Activated CD8-positive, alpha-beta memory T cell treated with anti-CD3 and anti-CD28 coated beads for 36 hours (primary cell): ENCODE measurements at regions not wholly inside any gene's neighbourhood (a gene's known extent, or its start where the extent isn't known, plus 50 kb on each side); places are given as distances from the start of the nearest gene placed in this dataset.
"Not testable (repeated sequence)": the region's sequence is repeated elsewhere in the genome, so short reads cannot be mapped to it uniquely, and the experiment has no call there.

Experiments used
- CTCF ChIA-PET: fragments of 350-600 bp; sonication (Branson Sonifier 250); formaldehyde crosslinking; loops from one replicate; lab custom pipeline; 2021; ENCODE audit warnings: antibody characterized with exemption; lab: Charles Lee
- POLR2A ChIA-PET: fragments of 350-600 bp; sonication (Branson Sonifier 250); formaldehyde crosslinking; loops from one replicate; lab custom pipeline; 2021; ENCODE audit warnings: antibody characterized with exemption; lab: Charles Lee

GRCh38 chrX:65838674-65839073 lies 171.2 kb downstream of the MSN start:
- CTCF ChIA-PET: no interaction called here
- POLR2A ChIA-PET: no interaction called here

- ChIA-PET CTCF (interaction anchor here (0.6 kb wide), 1 partner anchor 84 kb away, joined by 3 read pairs; no protein-coding TSS in a partner anchor), POLR2A (no interaction called here)
Observed at GRCh38 chrX:65837875-65838549, 170.6 kb downstream of the MSN start.

GRCh38 chrX:65831268-65831667 lies 163.8 kb downstream of the MSN start:
- ChIA-PET CTCF (no interaction called here), POLR2A (no interaction called here)

- CTCF ChIA-PET: interaction anchor here (0.6 kb wide), 1 partner anchor 104 kb away, joined by 3 read pairs; no protein-coding TSS in a partner anchor
- POLR2A ChIA-PET: no interaction called here
Observed at GRCh38 chrX:65828599-65828998, 161.1 kb downstream of the MSN start.

- POLR2A ChIA-PET, CTCF ChIA-PET: not testable (repeated sequence)
Observed at GRCh38 chrX:65825226-65825625, 157.8 kb downstream of the MSN start.

- CTCF ChIA-PET: interaction anchor here (0.7 kb wide), 1 partner anchor 26 kb away, joined by 3 read pairs; no protein-coding TSS in a partner anchor
- POLR2A ChIA-PET: interaction anchor here (0.6 to 1.2 kb wide), 2 partner anchors 153 to 295 kb away, joined by 3 to 8 read pairs; no protein-coding TSS in a partner anchor
Observed at GRCh38 chrX:65821721-65822496, 154.5 kb downstream of the MSN start.

GRCh38 chrX:65819983-65820382 lies 152.5 kb downstream of the MSN start:
- POLR2A ChIA-PET: not testable (repeated sequence)

GRCh38 chrX:65813245-65813644 lies 145.8 kb downstream of the MSN start:
- ChIA-PET POLR2A (no interaction called here), CTCF (interaction anchor here (0.5 kb wide), 1 partner anchor 166 kb away, joined by 3 read pairs; no protein-coding TSS in a partner anchor)

More at GRCh38 chrX:65819983-65820382, 152.5 kb downstream of the MSN start:
- CTCF ChIA-PET: not testable (repeated sequence)

GRCh38 chrX:65811558-65812228 lies 144.2 kb downstream of the MSN start:
- CTCF ChIA-PET: no interaction called here

More at GRCh38 chrX:65811558-65812228, 144.2 kb downstream of the MSN start:
- POLR2A ChIA-PET: no interaction called here
